ENCODE measurements at regions not wholly inside any gene's neighbourhood (a gene's known extent, or its start where the extent isn't known, plus 50 kb on each side); places are given as distances from the start of the nearest gene placed in this dataset.
"Not testable (repeated sequence)": the region's sequence is repeated elsewhere in the genome, so short reads cannot be mapped to it uniquely, and the experiment has no call there.

GRCh38 chr15:23857028-23857641 lies 170.0 kb upstream of the NDN start:
- DNase-seq = peak; percentile 74
- no peak overlapping the region for H3K4me3 ChIP-seq (ENCODE audit: low read depth, low read length)
- peak; percentile 59 for TF ChIP-seq CTCF (IDR thresholded peaks at IDR 0.05; ENCODE audit: low read depth, low read length)
- no peaks in the 10 kb centered on the region for H3K9me3 ChIP-seq (ENCODE audit: severe bottlenecking)
- no peak overlapping the region for H3K27ac ChIP-seq
- no peaks in the 10 kb centered on the region for H3K36me3 ChIP-seq
- H3K27me3 ChIP-seq (ENCODE audit: insufficient read depth, low read depth, severe bottlenecking) = peaks cover 11% of the 10 kb centered on the region

DNA sequence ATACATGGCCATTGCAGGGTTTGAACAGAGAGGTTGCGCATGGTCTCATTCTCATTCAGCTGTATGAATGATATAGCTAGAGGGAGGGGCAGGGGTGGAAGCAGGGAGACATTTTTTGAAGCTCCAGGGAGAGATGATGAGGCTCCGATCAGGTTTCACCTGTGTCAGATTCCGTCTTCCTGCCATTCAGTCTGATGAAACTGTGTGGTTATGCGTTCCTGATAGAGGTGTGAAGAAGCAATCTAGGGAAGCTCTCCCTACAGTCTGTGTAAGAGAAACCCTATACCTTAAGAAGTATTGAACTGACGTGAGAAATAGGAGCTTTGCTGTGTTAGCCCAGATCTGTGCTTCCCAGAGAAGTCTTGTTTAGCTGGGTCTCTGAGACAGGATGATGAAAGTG lies 171.9 kb upstream of the NDN start:
- no peak for DNase-seq
- Histone ChIP-seq H3K27ac (peak overlapping the region; percentile 73), H3K36me3 (no peaks in the 10 kb centered on the region), H3K27me3 (ENCODE audit: insufficient read depth, low read depth, severe bottlenecking) (peaks cover 11% of the 10 kb centered on the region), H3K9me3 (ENCODE audit: severe bottlenecking) (no peaks in the 10 kb centered on the region), H3K4me3 (ENCODE audit: low read depth, low read length) (peak overlapping the region; percentile 11)
- TF ChIP-seq CTCF (IDR thresholded peaks at IDR 0.05; ENCODE audit: low read depth, low read length) = no peak

DNA sequence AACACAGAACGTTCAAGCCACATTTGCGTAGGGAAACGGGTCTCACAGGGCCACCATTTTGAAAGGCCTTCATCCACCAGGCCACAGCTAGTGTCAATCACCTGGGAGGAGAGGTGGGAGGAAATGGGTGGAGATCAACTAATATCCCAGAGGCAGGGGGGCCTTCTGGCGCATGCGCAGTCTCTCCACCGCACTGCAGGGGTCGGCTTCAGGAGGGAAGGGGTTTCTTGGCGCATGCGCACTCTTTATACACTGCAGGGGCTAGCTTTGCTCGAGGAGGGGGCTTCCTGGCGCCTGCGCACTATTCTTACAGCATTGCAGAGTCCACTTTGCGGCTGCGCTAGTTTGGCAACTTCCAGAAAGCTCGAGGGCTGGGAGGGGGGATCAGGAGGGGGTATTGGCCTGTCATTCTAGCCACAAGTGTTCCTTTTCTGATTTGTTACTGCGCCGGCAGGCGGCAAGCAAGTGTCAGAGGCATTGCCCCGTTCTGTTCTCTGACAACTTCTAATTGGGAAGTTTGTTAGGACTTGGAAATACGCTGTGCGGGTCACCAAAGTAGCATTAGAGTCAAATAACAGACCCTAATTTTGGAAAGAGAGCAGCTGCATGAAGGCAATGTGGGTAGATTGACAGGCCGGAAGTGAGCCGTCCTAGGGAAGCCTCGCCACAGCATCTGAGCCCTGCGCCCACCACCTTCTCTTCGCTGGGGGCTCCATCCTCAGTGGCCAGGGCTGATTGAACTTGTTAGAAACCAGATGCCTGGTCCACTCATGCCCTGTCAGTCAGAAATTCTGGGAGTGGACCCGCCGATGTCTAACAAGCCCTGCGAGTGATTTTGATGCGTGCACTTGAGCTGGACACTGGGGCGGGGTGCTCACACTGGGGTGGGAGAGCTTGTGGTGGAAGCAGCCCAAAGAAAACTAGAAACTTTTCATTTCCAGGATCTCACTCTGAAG lies 173.5 kb upstream of the NDN start:
- no peak for DNase-seq
- no peak overlapping the region for H3K4me3 ChIP-seq (ENCODE audit: low read depth, low read length)
- TF ChIP-seq CTCF (IDR thresholded peaks at IDR 0.05; ENCODE audit: low read depth, low read length) = no peak

GRCh38 chr15:23866832-23867231 lies 179.7 kb upstream of the NDN start:
- no peak overlapping the region for H3K4me3 ChIP-seq (ENCODE audit: low read depth, low read length)
- peak; percentile 18 for DNase-seq
- H3K27me3 ChIP-seq (ENCODE audit: insufficient read depth, low read depth, severe bottlenecking) = peaks cover 6% of the 10 kb centered on the region
- no peak overlapping the region for H3K27ac ChIP-seq
- H3K9me3 ChIP-seq (ENCODE audit: severe bottlenecking) = no peaks in the 10 kb centered on the region
- H3K36me3 ChIP-seq = no peaks in the 10 kb centered on the region
- 0 out of 2 replicates have a peak, but pooled peaks have one; percentile 30 for TF ChIP-seq CTCF (IDR thresholded peaks at IDR 0.05; ENCODE audit: low read depth, low read length)

More for the DNA sequence above, 173.5 kb upstream of the NDN start:
- Histone ChIP-seq H3K36me3 (no peaks in the 10 kb centered on the region), H3K9me3 (ENCODE audit: severe bottlenecking) (no peaks in the 10 kb centered on the region), H3K27ac (peak overlapping the region; percentile 73), H3K27me3 (ENCODE audit: insufficient read depth, low read depth, severe bottlenecking) (peaks cover 15% of the 10 kb centered on the region)

- Histone ChIP-seq H3K9me3 (ENCODE audit: severe bottlenecking) (no peaks in the 10 kb centered on the region), H3K4me3 (ENCODE audit: low read depth, low read length) (peak overlapping the region; percentile 25), H3K36me3 (no peaks in the 10 kb centered on the region), H3K27me3 (ENCODE audit: insufficient read depth, low read depth, severe bottlenecking) (peaks cover 5% of the 10 kb centered on the region), H3K27ac (peak overlapping the region; percentile 53)
- TF ChIP-seq CTCF (IDR thresholded peaks at IDR 0.05; ENCODE audit: low read depth, low read length) = no peak
- DNase-seq = peak; percentile 89
Measured at GRCh38 chr15:23869396-23869795, 182.3 kb upstream of the NDN start.

- not testable (repeated sequence) for H3K27me3 ChIP-seq (ENCODE audit: insufficient read depth, low read depth, severe bottlenecking); H3K4me3 ChIP-seq (ENCODE audit: low read depth, low read length); H3K27ac ChIP-seq; H3K9me3 ChIP-seq (ENCODE audit: severe bottlenecking); H3K36me3 ChIP-seq; DNase-seq
Measured at GRCh38 chr15:23873613-23874012, 186.5 kb upstream of the NDN start.
